ENCODE measurements at regions not wholly inside any gene's neighbourhood (a gene's known extent, or its start where the extent isn't known, plus 50 kb on each side); places are given as distances from the start of the nearest gene placed in this dataset.
"Not testable (repeated sequence)": the region's sequence is repeated elsewhere in the genome, so short reads cannot be mapped to it uniquely, and the experiment has no call there.

GRCh38 chr5:115469904-115470516 is 74.6 kb downstream of the FEM1C start:
- no peak for DNase-seq

- no peak for DNase-seq
These were observed 76.9 kb downstream of the FEM1C start for GRCh38 chr5:115467628-115468027.

GRCh38 chr5:115465431-115465830 is 79.1 kb downstream of the FEM1C start:
- DNase-seq: no peak

- no peak for DNase-seq
These were observed 80.6 kb downstream of the FEM1C start for GRCh38 chr5:115463983-115464382.

GRCh38 chr5:115461506-115462290 is 82.9 kb downstream of the FEM1C start:
- DNase-seq: no peak

- DNase-seq: no peak
These were observed 83.5 kb downstream of the FEM1C start for GRCh38 chr5:115461093-115461492.

GRCh38 chr5:115460472-115460871 is 84.1 kb downstream of the FEM1C start:
- DNase-seq: no peak

- DNase-seq: no peak
These were observed 84.7 kb downstream of the FEM1C start for GRCh38 chr5:115459855-115460341.

- no peak for DNase-seq
These were observed 86.2 kb downstream of the FEM1C start for GRCh38 chr5:115458416-115458815.

GRCh38 chr5:115458003-115458409 is 86.6 kb downstream of the FEM1C start:
- DNase-seq: no peak

GRCh38 chr5:115457571-115457970 is 87.0 kb downstream of the FEM1C start:
- DNase-seq: no peak

GRCh38 chr5:115456539-115457040 is 88.0 kb downstream of the FEM1C start:
- no peak for DNase-seq

- no peak for DNase-seq
These were observed 88.5 kb downstream of the FEM1C start for GRCh38 chr5:115456056-115456455.

GRCh38 chr5:115455301-115455707 is 89.3 kb downstream of the FEM1C start:
- no peak for DNase-seq

- no peak for DNase-seq
These were observed 91.0 kb downstream of the FEM1C start for GRCh38 chr5:115453391-115454095.

- DNase-seq: no peak
These were observed 91.9 kb downstream of the FEM1C start for GRCh38 chr5:115452536-115453235.

- DNase-seq: no peak
These were observed 92.5 kb downstream of the FEM1C start for GRCh38 chr5:115452083-115452482.

GRCh38 chr5:115450741-115451140 is 93.8 kb downstream of the FEM1C start:
- DNase-seq: no peak

- not testable (repeated sequence) for DNase-seq
These were observed 95.9 kb downstream of the FEM1C start for GRCh38 chr5:115448630-115449029.

- no peak for DNase-seq
These were observed 103.7 kb downstream of the FEM1C start for GRCh38 chr5:115440782-115441451.

- DNase-seq: no peak
These were observed 104.9 kb downstream of the FEM1C start for GRCh38 chr5:115439639-115440038.

GRCh38 chr5:115439042-115439441 is 105.5 kb downstream of the FEM1C start:
- DNase-seq: no peak
